ENCODE measurements at regions not wholly inside any gene's neighbourhood (a gene's known extent, or its start where the extent isn't known, plus 50 kb on each side); places are given as distances from the start of the nearest gene placed in this dataset.

DNA sequence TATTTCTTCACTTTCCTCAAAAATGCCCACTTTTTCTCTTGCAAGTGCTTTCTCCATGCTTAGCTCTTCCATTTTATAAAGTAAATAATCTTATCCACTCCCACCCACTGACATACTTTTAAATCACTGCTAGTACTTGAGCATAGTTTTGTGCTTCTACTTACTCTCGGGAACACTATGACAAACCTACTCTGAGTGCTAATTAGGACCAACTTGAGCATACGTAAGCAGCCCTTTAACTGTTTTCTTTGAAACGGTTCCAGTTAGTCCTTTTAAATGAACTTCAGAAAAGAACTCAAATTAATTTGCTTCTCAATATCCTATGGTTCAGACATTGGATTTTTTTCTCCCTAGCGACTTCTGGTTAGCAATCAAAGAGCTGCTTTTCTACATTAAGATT is 280.0 kb upstream of the SOX2 start:
- TF ChIP-seq, protein P1, sequence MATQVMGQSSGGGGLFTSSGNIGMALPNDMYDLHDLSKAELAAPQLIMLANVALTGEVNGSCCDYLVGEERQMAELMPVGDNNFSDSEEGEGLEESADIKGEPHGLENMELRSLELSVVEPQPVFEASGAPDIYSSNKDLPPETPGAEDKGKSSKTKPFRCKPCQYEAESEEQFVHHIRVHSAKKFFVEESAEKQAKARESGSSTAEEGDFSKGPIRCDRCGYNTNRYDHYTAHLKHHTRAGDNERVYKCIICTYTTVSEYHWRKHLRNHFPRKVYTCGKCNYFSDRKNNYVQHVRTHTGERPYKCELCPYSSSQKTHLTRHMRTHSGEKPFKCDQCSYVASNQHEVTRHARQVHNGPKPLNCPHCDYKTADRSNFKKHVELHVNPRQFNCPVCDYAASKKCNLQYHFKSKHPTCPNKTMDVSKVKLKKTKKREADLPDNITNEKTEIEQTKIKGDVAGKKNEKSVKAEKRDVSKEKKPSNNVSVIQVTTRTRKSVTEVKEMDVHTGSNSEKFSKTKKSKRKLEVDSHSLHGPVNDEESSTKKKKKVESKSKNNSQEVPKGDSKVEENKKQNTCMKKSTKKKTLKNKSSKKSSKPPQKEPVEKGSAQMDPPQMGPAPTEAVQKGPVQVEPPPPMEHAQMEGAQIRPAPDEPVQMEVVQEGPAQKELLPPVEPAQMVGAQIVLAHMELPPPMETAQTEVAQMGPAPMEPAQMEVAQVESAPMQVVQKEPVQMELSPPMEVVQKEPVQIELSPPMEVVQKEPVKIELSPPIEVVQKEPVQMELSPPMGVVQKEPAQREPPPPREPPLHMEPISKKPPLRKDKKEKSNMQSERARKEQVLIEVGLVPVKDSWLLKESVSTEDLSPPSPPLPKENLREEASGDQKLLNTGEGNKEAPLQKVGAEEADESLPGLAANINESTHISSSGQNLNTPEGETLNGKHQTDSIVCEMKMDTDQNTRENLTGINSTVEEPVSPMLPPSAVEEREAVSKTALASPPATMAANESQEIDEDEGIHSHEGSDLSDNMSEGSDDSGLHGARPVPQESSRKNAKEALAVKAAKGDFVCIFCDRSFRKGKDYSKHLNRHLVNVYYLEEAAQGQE (IDR thresholded peaks at IDR 0.05; ENCODE audit: low read depth), result no peak
- TF ChIP-seq TAF1 (IDR thresholded peaks at IDR 0.05; ENCODE audit: low read depth) (no peak), CEBPB (IDR thresholded peaks at IDR 0.05) (no peak), NFIC (IDR thresholded peaks at IDR 0.05) (no peak), CREB1 (IDR thresholded peaks at IDR 0.05; ENCODE audit: low read depth) (no peak), FOXM1 (IDR thresholded peaks at IDR 0.05; ENCODE audit: borderline replicate concordance, low read depth) (no peak), EGR1 (IDR thresholded peaks at IDR 0.05) (no peak), EP300 (IDR thresholded peaks at IDR 0.05; ENCODE audit: borderline replicate concordance) (no peak)
